ENCODE measurements at regions not wholly inside any gene's neighbourhood (a gene's known extent, or its start where the extent isn't known, plus 50 kb on each side); places are given as distances from the start of the nearest gene placed in this dataset.

DNA sequence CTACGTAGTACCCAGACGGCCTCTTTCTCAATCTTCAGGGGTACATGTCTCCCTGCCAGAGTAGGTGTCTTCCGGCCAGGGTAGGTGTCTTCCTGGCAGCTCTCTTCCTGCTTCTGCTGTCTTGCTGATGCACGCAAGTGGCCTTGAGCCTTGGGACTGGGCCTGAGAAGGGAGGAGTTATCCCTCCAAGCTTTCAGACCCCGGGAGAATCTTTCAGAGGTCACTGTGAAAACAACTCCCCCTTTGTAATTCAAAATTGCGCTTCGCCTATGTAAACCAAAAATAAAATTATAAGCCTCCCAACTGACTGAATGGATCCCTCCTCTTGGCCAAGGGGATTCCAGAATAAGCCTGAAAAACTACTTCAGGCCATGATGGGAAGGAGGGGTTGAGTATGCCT, 87.3 kb upstream of the NUDT4 start:
- Histone ChIP-seq H3K9me3 (ENCODE audit: insufficient read depth, low read depth, low read length) (no peaks in the 10 kb centered on the region), H4K20me1 (ENCODE audit: insufficient read depth, low read length) (no peaks in the 10 kb centered on the region), H2AFZ (ENCODE audit: low read depth, low read length) (no peak overlapping the region), H3K79me2 (ENCODE audit: insufficient read depth, low read length) (no peaks in the 10 kb centered on the region), H3K27ac (ENCODE audit: low read depth, low read length) (no peak overlapping the region), H3K4me2 (ENCODE audit: low read length) (no peak overlapping the region), H3K4me3 (ENCODE audit: insufficient read depth, low read depth, low read length) (no peak overlapping the region), H3K9ac (ENCODE audit: low read length) (no peak overlapping the region), H3K27me3 (ENCODE audit: insufficient read depth, low read length) (no peaks in the 10 kb centered on the region), H3K4me1 (ENCODE audit: insufficient read depth, low read length) (no peaks in the 10 kb centered on the region), H3K36me3 (ENCODE audit: insufficient read depth, low read length) (no peaks in the 10 kb centered on the region)
- Mint-ChIP-seq H3K27ac (ENCODE audit: unreplicated experiment) (no peak overlapping the region), H3K9me3 (ENCODE audit: unreplicated experiment) (no peaks in the 10 kb centered on the region), H3K4me3 (ENCODE audit: unreplicated experiment) (no peak overlapping the region), H3K27me3 (ENCODE audit: low read depth, unreplicated experiment) (peaks cover 3% of the 10 kb centered on the region), H3K4me1 (ENCODE audit: low read depth, unreplicated experiment) (peaks cover 2% of the 10 kb centered on the region), H3K36me3 (ENCODE audit: low read depth, unreplicated experiment) (no peaks in the 10 kb centered on the region)
- TF ChIP-seq, protein P1, sequence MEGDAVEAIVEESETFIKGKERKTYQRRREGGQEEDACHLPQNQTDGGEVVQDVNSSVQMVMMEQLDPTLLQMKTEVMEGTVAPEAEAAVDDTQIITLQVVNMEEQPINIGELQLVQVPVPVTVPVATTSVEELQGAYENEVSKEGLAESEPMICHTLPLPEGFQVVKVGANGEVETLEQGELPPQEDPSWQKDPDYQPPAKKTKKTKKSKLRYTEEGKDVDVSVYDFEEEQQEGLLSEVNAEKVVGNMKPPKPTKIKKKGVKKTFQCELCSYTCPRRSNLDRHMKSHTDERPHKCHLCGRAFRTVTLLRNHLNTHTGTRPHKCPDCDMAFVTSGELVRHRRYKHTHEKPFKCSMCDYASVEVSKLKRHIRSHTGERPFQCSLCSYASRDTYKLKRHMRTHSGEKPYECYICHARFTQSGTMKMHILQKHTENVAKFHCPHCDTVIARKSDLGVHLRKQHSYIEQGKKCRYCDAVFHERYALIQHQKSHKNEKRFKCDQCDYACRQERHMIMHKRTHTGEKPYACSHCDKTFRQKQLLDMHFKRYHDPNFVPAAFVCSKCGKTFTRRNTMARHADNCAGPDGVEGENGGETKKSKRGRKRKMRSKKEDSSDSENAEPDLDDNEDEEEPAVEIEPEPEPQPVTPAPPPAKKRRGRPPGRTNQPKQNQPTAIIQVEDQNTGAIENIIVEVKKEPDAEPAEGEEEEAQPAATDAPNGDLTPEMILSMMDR (IDR thresholded peaks at IDR 0.05; ENCODE audit: insufficient read depth, low read depth, low read length) = no peak
- TF ChIP-seq EZH2 (IDR thresholded peaks at IDR 0.05; ENCODE audit: insufficient read depth, low read length) = no peak
- no peak for DNase-seq (ENCODE audit: low read depth)
- FAIRE-seq = no peak

DNA sequence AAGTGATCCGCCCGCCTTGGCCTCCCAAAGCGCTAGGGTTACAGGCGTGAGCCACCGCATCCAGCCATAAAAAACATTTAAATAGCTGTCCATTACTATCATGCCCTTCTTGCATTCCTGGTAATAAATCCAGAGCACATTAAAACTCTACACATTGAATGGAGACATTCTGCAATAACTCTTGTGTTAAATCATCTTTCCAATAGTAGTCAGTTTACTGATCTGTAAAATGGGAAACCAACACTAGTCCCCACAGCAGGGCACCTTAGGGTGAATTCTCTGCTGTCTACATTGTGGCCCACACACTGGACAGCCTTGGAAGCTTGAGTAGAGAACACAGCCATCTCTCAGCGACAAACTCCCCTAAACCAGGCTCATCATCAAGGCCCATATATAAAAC, 85.5 kb upstream of the NUDT4 start:
- H3K9me3 ChIP-seq (ENCODE audit: insufficient read depth, low read depth, low read length) = no peaks in the 10 kb centered on the region
- H3K4me2 ChIP-seq (ENCODE audit: low read length) = no peak overlapping the region
- Mint-ChIP-seq H3K4me3 (ENCODE audit: unreplicated experiment) (no peak overlapping the region), H3K36me3 (ENCODE audit: low read depth, unreplicated experiment) (no peaks in the 10 kb centered on the region), H3K27ac (ENCODE audit: unreplicated experiment) (no peak overlapping the region), H3K27me3 (ENCODE audit: low read depth, unreplicated experiment) (peaks cover 3% of the 10 kb centered on the region), H3K9me3 (ENCODE audit: unreplicated experiment) (no peaks in the 10 kb centered on the region), H3K4me1 (ENCODE audit: low read depth, unreplicated experiment) (peaks cover under 1% of the 10 kb centered on the region)
- no peaks in the 10 kb centered on the region for H3K4me1 ChIP-seq (ENCODE audit: insufficient read depth, low read length)
- H3K36me3 ChIP-seq (ENCODE audit: insufficient read depth, low read length) = no peaks in the 10 kb centered on the region
- H3K9ac ChIP-seq (ENCODE audit: low read length) = no peak overlapping the region
- no peaks in the 10 kb centered on the region for H3K27me3 ChIP-seq (ENCODE audit: insufficient read depth, low read length)
- H4K20me1 ChIP-seq (ENCODE audit: insufficient read depth, low read length) = no peaks in the 10 kb centered on the region
- H3K4me3 ChIP-seq (ENCODE audit: insufficient read depth, low read depth, low read length) = no peak overlapping the region
- H3K27ac ChIP-seq (ENCODE audit: low read depth, low read length) = no peak overlapping the region
- FAIRE-seq (no peak), DNase-seq (ENCODE audit: low read depth) (no peak)
- H3K79me2 ChIP-seq (ENCODE audit: insufficient read depth, low read length) = no peaks in the 10 kb centered on the region
- TF ChIP-seq EZH2 (IDR thresholded peaks at IDR 0.05; ENCODE audit: insufficient read depth, low read length) = no peak
- TF ChIP-seq, protein P1 (IDR thresholded peaks at IDR 0.05; ENCODE audit: insufficient read depth, low read depth, low read length) = no peak
- H2AFZ ChIP-seq (ENCODE audit: low read depth, low read length) = no peak overlapping the region

DNA sequence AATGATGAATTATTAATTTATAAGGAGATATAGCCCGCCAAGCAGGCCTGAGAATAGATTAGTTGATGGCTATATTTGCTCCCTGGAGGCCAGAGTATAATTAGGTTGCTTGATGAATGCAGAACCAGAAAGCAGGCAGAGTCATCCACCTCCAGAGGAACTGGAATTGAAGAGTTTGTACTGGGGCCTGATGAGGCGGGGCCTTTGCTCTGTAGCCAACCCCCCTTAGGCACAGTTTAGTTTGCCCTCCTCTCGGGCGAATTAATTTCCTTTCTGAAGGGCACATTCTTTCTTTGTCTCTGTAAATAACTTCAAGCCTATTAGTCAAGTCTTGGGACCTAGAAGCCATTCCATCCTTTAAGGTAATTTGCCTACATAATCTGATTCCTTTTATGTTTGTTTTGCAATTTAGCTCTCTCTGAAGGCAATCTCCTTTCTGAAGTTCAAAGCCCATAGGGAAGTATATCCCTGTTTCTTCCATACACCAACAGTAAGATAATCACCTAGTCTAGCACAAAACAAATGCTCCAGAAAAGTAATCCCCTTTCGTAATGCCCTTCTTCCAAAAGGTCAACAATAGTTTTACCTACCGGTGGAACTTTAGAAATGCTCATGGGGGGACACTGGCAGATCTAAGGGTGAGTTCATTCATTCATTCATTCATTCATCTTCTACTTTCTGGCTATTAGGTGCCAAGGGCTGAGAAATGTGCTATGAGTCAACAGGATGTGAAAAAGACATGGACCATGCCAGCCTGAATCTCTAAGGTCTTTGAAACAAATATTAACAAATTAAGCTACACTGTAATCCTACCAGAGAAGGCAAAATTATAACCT, 84.8 kb upstream of the NUDT4 start:
- FAIRE-seq (no peak), DNase-seq (ENCODE audit: low read depth) (no peak)
- Mint-ChIP-seq H3K9me3 (ENCODE audit: unreplicated experiment) (no peaks in the 10 kb centered on the region), H3K27me3 (ENCODE audit: low read depth, unreplicated experiment) (peaks cover 3% of the 10 kb centered on the region), H3K4me1 (ENCODE audit: low read depth, unreplicated experiment) (peaks cover 1% of the 10 kb centered on the region), H3K27ac (ENCODE audit: unreplicated experiment) (no peak overlapping the region), H3K4me3 (ENCODE audit: unreplicated experiment) (no peak overlapping the region), H3K36me3 (ENCODE audit: low read depth, unreplicated experiment) (no peaks in the 10 kb centered on the region)
- Histone ChIP-seq H3K79me2 (ENCODE audit: insufficient read depth, low read length) (no peaks in the 10 kb centered on the region), H3K9me3 (ENCODE audit: insufficient read depth, low read depth, low read length) (no peaks in the 10 kb centered on the region), H3K27ac (ENCODE audit: low read depth, low read length) (no peak overlapping the region), H3K36me3 (ENCODE audit: insufficient read depth, low read length) (no peaks in the 10 kb centered on the region), H4K20me1 (ENCODE audit: insufficient read depth, low read length) (no peaks in the 10 kb centered on the region), H3K4me1 (ENCODE audit: insufficient read depth, low read length) (no peaks in the 10 kb centered on the region), H3K4me2 (ENCODE audit: low read length) (no peak overlapping the region), H2AFZ (ENCODE audit: low read depth, low read length) (no peak overlapping the region), H3K4me3 (ENCODE audit: insufficient read depth, low read depth, low read length) (no peak overlapping the region), H3K27me3 (ENCODE audit: insufficient read depth, low read length) (no peaks in the 10 kb centered on the region), H3K9ac (ENCODE audit: low read length) (no peak overlapping the region)
- TF ChIP-seq, protein P1 (IDR thresholded peaks at IDR 0.05; ENCODE audit: insufficient read depth, low read depth, low read length) = no peak
- TF ChIP-seq EZH2 (IDR thresholded peaks at IDR 0.05; ENCODE audit: insufficient read depth, low read length) = no peak

All from astrocyte (in vitro differentiated cells and primary cell).